Esophagus mucosa (tissue), 1 donor: ENCODE measurements at regions not wholly inside any gene's neighbourhood (a gene's known extent, or its start where the extent isn't known, plus 50 kb on each side); places are given as distances from the start of the nearest gene placed in this dataset.

Source experiments
- ATAC-seq: fragments of 200-7000 bp; cut with Tn5 transposase; one replicate; pipeline ENCODE4 v1.9.1; 2020
- donor health status: DM: yes; HTN: yes; CAD: no.

DNA sequence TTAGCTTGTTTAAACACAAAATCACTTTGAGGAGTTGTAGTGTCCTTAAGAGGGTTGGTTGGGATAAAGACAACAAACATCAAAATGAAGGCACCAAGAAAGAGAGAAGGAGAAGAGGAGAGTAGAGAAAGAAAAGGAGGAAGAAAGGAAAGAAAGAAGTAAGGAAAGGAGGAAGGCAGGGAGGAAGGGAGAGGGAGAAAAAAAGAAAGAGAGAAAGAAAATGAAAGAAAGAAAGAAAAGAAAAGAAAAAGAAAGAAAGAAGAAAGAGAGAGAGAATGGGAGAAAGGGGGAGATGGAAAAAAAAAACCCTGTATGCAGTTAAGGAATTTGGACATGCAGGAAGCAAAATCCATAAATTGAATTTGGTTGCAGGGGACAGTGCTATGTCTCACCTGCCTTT, 635.4 kb upstream of the FZD8 start:
- ATAC-seq, result no peak

DNA sequence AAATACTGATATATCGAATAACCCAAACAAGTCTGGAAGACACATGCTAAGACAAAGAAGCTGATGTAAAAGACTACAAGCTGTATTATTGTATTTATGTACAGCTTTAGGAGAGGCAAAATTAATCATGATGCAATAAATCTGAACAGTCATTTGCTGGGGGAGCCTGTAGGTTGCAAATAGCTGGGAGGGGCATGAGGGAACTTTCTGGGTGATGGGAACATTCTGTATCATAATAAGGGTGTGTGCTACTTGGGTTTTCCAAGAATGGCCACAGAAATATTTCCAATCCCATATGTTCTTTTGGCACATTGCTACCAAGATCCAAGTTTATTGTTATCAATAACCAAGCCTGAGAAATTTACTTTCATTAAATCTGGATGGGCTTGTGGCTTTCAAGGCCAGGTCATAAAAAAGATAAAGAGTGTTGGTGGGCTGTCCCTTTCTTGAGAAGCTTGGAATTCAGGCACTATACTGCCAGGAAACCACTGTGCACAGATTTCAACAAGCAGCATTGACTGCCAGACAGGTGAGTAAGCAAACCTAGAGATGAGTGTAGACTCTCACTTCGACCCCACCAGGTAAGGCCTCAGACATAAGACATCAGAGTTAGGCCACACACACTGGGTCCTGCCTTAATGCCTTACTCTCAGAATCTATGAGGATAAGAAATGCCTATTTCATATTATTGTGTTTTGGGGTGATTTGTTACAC, 629.7 kb upstream of the FZD8 start:
- no peak for ATAC-seq

DNA sequence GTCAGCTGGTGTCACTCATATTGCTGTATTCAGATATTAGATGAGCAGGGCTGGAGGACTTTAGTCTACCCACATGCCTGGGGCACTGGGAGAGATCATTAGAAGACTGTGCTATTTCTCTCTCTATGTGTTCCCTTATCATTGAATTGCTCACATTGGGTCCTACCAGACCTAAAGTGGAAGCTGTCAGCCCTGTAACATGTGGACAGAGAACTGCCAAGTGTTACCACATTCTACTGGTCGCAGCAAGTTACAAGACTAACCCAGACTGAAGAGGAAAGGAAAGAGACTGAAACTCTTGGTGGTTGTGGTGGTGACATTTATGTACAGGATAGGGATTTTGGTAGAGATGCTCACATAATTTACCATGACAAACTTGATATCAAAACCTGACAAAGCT, 627.1 kb upstream of the FZD8 start:
- no peak for ATAC-seq

DNA sequence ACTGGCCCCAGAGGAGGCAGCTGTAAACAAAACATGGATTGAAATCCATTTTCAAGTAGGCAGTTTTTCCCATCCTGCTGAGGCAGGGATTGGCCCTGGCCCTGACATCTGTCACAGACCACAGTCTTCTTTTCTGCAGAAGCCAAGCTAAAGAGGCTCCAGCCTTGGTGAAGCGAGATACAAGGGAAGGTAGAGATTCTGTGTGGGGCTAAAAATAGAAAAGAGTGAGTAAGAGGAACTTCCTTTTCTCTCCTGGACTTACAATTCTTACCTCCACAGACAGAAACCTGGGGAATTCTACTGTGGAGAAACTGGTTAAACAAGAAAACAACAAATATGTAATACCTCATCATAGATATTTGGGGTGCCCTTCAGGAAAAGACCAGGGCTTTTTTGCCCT, 624.8 kb upstream of the FZD8 start:
- no peak for ATAC-seq

DNA sequence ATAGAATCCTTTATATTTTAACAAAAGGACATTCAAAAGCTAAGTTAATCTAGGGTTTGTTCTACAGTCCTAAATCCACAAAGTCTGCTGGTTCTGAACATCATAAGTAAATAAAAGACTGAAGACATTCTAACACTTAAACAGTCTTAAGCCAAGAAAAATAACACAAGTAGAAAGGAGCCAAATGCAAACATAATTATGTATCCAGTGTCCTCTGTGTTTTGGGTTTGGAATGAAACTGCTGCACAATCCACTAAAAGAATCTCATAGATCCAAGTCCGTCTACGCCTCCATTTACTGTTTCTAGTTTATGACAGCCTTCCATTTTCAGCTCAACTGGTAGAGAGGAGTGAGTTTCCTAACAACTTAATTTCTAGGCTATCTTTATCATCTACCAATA, 623.6 kb upstream of the FZD8 start:
- no peak for ATAC-seq

DNA sequence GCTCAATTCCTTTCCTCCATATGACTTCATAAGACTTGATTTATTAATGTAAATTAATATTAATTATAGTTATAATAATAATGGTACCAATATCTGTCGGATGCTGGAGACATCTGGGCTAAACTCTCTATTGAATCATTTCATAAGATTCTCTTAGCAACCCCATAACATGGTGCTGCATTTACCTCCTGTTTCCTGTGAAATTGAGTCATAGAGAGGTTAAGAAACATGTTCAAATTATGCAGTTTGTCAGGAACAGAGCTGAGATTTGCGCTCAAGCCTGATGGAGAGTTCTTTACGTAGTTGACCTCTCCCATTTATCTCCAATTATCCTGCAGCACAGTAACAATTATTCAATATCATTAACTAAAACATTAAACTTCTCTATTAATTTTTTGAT, 621.8 kb upstream of the FZD8 start:
- ATAC-seq, result no peak

DNA sequence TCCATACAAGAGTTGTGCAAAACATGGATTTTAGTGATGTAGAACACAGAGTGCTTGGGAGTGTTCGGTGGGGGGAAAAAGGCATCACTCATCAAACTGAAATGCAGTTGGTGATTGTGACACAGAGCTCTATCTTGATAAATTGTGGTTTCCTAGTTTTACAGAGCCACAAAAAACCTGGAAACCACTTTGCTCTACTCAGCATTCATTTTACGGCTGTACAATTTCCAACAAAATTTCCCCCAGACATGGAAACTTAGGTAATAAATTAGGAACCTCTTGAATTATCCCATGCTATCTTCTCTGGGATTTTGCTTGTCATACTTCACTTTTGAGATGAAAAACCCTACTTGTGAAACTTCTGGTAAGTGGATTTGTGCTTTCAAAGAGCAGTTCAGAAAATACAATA, 614.9 kb upstream of the FZD8 start:
- no peak for ATAC-seq

DNA sequence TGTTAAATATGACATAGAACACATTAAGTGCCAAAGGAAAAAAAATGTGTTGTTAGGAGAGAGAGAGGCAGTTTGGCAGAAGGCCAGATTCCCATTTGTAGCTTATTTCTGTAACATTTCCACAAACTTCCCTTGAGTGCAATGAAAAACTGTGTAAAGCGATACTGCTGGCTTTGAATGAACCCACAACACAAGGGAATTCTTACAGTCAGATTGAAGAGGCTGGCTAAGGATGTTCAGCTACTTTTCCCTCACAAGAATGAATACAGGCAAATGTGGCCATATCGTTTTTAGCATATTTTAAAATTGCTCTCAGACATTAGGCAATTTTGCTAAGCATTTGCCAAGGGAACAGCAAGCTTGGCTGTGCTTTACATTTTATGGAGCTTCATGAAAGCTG, 614.1 kb upstream of the FZD8 start:
- no peak for ATAC-seq

DNA sequence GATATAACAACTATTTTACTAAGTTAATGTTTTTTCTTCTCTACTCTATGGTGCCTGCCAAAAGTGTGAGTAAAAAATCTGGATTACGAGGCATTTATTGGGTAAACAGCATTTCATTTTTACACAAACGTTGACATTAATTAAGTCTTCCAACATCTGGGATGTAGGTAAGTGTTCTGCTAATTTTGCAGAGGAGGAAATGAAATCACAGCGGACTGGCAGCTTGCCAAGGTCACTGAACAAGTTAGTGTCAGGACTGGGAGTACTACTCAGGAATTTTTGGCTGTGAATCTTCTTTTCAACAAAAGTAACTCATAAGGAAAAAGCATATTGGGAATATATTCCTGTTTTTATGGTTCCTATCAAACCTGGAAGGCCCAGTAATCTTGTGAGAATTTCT, 612.1 kb upstream of the FZD8 start:
- no peak for ATAC-seq

DNA sequence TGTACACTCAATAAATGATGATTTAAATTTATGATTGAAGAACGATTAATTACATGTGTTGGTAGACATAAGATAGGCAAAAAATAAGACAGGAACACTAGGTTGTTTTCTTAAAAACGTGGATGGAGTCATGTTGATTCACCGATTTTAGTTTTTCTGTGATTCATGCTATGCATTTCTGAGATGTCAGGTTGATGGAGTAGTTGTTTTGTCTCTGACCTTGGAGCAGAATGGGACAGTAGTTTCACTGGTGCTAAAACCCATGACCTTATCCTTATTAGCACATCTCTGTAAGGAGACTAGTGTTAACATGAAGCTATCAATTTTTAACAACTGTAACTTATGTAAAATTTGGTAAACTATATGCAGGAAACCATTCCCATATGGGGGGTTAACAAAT, 611.6 kb upstream of the FZD8 start:
- ATAC-seq, result no peak

DNA sequence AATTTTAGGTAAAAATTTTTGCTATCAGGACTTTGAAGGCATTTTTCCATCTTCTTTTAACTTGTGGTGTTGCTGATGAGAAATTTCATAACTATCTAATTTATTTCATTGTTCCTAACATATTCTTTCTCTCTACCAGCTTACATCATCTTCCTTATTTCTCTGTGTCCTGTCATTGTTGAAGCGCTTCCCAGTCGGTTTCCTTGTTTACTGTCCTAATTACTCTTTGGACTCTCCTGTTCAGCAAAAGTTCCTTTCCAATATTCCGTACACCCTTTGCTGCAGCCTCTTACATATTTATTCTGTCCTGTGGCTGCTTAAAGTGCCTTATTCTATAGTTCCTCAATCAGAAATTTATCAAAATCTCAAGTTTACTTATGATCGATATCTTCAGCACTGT, 609.0 kb upstream of the FZD8 start:
- ATAC-seq, result no peak

DNA sequence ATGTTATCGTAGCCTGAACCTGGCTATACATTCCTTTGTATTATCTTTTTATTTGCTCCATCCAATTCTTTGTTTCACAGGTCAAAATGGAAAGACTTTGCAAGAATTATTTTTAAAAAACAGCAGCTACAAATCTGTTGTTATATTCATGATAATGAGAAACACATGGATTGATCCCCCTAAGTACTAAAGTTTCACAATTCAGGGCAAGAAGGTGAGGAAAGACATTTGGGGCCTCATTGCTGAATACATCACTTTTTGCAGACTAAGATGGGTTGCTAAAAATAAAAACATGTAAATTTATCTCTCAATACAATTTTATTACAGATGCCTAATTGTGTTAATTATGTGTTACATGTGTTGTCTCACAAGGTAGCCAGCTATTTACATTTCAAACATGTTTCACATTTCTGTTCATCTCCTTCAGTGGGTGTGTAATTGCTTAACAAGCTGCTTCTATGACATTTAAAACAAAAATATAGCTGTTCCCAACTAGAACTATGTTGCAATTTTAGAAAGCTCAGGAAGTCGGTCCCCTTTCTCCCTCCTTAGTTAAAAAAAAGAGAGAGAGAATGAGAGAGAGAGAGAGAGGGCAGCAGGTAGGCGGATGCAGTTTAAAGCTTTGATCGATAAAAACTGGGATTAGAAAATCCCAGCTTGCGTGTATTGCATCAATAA, 606.3 kb upstream of the FZD8 start:
- ATAC-seq, result no peak

DNA sequence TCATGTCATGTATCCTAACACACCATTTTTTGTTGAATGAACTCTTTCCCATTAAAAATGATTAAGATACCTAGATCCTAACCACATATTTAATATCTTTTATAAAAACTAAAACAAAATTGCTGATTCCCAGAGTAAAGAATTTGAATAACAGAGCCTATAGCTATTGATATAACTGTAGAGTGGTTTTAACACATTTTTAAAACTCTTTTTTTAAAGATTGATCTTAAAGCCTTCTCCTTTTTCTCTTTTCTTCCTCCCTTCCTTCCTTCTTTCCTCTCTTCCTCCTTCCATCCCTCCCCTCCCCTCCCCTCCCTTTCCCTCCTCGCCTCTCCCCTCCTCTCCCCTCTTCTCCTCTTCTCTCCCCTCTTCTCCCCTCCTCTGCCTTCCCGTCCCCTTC, 605.4 kb upstream of the FZD8 start:
- ATAC-seq, result no peak

DNA sequence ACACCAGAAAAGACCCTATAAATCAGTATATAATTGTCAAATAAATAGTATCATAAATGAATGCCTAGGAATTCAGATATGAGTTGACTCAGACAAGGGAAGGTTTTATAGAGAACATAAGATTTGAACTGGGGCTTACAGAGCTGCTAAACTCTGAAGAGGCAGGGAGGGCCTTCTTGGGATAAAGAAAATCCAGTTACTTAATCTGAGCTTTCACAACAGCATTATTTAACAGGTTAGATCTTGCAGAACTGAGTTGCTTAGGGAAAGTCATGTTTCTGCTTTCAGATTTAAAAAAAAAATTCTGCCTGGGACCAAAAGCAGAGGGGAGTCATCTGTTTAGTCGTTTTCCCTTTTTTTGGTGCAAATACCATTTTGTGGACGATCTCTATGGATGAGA, 594.8 kb upstream of the FZD8 start:
- ATAC-seq, result no peak

DNA sequence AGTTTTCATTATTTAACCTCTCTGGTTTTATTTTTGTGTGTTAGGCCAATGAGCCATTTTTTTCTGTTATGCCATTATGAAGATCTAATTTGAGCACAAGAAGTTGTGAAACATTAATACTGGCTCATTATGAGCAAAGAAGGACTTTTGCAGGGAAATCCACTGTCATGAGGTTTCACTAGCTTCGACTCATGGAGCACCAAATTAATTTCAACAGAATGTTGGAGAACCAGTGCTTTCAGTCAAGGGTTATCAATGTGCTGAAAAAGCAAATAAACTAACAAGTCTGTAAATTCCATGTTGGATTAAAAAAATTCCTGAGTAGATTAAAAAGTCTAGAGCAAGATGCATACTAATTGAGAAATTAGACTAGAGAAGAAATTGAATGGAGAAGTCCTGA, 594.2 kb upstream of the FZD8 start:
- ATAC-seq, result no peak

DNA sequence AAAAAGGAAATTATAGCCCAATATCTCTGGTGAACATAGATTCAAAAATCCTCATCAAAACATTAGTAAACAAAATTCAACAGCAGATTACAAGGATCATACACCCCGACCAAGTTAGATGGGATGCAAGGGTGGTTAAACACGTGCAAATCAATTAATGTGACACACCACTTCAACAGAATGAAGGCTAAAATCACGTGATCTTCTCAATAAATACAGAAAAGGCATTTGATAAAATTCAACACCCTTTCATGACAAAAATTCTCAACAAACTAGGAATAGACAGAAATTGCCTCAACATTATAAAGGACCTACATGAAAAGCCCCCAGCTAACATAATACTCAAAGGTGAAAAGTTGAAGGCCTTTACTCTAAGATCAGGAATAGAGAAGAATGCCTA, 590.8 kb upstream of the FZD8 start:
- ATAC-seq, result no peak

DNA sequence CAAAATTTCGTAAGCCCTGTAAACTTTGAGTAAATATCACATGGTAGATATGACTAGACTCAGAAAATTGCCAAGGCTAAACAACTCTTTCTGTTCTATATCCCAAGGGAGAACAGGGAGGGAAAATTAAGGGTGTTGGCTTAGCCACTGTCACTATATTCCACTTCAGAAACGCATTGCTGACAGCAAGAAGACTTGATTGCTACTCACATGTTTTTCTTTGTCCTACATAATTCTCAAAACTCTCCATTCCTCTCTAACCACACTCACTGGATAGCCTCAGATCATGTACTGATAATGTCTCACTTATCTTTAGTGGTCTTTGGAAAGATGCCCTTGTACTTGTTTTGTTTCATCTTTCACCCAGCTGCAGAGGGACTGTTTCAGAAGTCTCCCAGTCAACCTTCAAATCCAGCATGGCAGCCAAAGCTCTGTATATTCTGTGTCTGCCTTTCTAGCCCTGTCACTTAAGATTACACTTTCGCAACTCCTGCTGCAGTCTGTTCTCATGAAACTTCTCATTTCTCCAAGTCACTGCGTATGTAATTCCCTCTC, 582.4 kb upstream of the FZD8 start:
- ATAC-seq, result no peak

DNA sequence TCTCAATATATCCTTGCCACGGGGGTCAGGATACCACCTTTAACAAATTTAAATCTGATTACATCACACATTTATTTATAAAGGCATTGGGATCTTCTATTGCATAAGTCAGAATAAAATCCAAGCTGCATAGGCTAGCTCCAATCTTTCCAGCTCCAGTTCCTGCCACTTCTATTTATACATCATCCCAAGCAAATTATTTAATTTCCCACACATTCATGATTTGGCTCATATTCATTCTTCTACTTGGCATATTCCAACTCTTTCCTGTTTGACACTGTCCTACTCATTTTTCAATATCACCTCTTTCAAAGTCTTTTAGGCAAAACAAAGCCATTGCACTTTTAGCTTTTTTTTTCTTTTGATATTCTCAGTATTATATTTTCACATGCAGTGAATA, 579.0 kb upstream of the FZD8 start:
- ATAC-seq, result no peak

DNA sequence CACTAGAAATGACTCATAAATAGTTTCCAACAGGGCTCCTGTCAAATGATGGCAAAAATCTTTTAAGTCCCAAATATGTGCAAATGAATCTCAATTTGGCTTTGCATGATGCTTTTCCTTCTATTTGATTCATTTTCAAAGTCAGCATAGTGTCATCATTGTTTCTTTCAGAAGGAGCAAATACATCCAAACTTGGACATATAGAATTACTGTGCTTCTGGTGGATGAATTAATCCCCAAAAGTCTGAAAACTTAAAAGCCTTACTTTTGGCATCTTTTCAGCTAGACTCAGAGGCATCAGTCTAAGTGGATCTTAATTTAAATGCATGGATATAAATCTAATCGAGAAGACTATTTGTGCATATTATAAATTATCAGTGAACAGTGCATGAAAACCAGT, 578.1 kb upstream of the FZD8 start:
- ATAC-seq, result no peak

DNA sequence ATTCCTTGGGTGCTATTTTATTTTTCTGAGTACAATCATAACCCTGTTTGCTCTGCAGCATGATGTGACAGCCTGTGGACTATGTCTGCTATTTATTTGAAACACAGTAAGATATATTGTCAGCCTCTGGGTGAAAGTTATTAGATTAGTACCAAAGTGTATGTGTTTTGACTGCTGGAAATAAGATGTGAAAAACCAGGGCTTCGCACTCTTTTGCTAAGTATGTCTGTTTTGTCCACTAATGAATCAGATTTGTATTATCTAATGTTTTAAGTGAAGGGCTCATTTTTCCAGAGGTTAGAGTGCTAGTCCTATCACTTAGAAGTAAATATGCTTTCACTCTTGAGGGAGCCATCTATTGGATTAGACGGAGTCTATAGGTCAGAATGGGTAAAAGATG, 569.8 kb upstream of the FZD8 start:
- ATAC-seq, result no peak

DNA sequence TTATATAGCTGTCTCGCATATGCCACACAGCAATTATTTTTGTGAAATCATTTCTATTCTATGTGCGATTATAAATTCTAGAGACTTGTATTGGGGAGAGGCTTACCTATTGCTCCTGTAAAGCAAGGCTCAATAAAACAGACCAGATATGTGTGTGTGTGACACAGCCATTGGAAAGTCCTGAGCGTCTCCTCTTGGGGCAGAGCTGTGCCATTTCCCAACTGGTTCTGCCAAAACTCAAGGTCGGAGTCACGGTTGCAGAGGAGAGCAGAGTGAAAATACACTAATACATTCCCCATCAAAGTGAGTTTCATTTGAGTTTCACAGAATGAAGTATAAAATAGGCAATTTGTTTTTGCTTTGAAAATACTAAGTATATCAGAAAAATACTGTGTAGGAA, 567.4 kb upstream of the FZD8 start:
- no peak for ATAC-seq

DNA sequence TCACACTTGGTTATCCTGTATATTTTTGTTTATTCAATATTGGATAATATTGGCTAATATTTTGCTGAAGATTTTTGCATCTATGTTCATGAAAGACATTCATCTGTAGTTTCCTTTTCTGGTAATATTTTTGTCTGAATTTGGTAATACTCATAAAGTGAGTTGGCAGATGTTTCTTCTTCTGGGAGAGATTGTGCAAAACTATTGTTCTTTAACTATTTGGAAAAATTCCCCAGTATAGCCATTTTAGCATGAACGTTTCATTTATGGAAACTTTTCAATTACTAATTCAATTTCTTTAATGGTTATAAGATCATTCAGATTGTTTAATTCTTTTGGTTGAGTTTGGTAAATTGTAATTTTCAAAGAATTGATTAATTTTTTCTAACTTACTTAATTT, 560.8 kb upstream of the FZD8 start:
- no peak for ATAC-seq

DNA sequence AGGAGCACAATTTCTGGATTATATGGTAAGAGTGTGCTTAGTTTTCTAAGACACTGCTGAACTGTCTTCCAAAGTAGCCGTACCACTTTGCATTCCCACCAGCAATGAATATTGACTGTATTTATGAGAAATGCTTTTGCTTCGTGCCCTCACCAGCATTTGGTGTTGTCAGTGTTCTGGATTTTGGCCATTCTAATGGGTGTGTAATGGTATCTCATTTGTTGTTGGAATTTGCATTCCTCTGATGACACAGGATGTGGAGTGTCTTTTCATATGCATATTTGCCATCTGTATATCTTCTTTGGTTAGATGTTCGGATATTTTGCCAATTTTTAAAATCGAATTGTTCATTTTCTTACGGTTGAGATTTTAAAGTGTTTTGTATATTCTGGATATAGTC, 558.5 kb upstream of the FZD8 start:
- no peak for ATAC-seq

DNA sequence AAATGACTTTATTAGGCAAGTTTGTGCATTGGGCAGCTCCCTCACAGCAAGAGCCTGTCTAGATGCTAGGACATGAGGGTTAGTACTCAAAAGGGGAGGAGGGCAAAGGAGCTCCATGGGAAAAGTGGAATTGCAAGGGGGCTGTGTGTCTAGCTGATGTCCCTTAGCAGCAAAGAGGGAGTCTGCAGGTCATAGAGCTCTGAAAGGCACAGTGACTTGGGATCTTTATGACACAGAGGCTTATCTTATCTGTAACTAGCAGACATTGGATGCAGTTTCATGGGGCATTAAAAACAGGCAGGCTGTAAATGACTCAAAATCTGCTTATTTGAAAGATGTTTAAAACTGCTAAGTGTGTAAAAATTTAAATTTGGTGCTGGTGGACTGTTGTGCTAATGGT, 556.2 kb upstream of the FZD8 start:
- no peak for ATAC-seq

DNA sequence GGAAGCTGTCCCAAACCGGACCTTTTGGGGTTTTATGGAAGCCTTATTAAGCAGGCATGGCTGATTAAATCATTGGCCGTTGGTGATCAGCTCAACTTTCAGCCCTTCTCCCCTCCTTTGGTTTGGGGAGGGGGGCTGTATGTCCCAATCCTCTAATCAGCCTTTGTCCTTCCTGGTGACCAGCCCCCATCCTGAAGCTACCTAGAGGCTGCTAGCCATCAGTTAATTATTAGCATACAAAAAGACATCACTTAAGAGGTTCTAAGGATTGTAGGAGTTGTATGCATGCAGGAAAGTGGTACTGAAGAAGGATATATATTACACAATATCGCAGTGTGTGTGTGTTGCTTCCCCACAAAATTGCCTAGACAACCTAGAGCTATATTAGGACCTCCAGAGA, 553.3 kb upstream of the FZD8 start:
- no peak for ATAC-seq
